D721Med (cell line): ENCODE measurements at regions not wholly inside any gene's neighbourhood (a gene's known extent, or its start where the extent isn't known, plus 50 kb on each side); places are given as distances from the start of the nearest gene placed in this dataset.

ENCODE experiments used
- DNase-seq: peaks from one replicate; pipeline ENCODE4 v3.0.0; 2011; ENCODE audit warnings: low spot score; ENCODE audit not compliant: insufficient read length
- FAIRE-seq: peaks from 2 replicates; lab custom pipeline; 2011; peaks lifted over from hg19 to GRCh38; lab: Jason Lieb, UNC
- CTCF ChIP-seq: IDR thresholded peaks from 2 replicates; pipeline ENCODE4 v1.5.1; 2012; ENCODE audit warnings: mild to moderate bottlenecking, control low read depth; ENCODE audit not compliant: insufficient read depth; ENCODE audit errors: missing control alignments

GRCh38 chr1:94627771-94628498 is 86.4 kb upstream of the F3 start:
- FAIRE-seq (no peak), DNase-seq (no peak)
- no peak for TF ChIP-seq CTCF

- DNase-seq (no peak), FAIRE-seq (no peak)
- TF ChIP-seq CTCF, result no peak
Observed at GRCh38 chr1:94624203-94624602, 82.6 kb upstream of the F3 start.

DNA sequence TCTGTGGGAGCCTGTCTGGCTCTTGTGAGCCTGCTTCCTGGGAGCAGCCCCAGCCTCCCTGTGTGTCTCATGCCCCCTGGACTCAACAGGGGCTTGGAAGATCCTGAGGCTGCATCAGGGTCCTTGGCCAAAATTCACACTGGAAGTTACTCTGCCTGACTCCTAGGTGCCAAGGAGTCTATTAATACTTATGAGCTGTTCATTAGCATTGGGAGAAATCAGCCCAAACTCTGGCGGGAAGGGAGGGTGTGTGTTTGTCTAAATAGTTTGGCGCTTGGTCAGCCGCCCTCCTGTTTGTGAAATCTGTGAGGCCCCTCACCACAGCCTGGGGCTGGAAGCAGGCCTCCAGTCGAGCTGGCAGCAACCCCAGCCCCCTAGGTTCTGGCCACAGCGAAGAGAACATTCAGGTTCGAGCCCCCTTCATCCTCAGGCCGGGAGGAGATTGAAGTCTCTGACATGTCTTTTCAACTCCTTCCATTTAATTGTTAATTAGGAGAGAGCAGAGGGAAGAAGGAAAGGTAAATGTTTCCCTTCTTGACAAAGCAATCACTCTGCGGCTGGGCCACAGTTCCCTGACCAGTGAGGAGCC is 82.1 kb upstream of the F3 start:
- FAIRE-seq (no peak), DNase-seq (no peak)
- no peak for TF ChIP-seq CTCF

DNA sequence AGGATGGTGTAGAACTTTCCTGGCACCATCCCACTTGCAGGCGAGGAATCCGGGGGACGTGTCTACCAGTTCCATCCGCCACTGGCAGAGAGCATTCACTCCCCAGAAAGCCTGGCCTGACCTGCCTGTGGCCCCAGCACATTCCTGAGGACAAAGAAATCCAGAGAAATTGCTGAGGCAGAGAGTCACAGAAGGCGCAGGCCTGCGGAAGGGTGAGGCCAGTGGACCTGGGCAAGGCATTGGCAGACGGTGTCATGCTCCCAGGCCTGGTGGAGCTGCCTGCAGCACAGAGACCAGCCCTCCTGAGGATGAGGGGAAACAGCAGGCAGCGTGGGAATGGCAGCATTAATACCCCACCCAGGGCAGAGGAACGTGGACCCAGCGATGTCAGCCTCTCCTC is 81.2 kb upstream of the F3 start:
- no peak for TF ChIP-seq CTCF
- FAIRE-seq (no peak), DNase-seq (no peak)

DNA sequence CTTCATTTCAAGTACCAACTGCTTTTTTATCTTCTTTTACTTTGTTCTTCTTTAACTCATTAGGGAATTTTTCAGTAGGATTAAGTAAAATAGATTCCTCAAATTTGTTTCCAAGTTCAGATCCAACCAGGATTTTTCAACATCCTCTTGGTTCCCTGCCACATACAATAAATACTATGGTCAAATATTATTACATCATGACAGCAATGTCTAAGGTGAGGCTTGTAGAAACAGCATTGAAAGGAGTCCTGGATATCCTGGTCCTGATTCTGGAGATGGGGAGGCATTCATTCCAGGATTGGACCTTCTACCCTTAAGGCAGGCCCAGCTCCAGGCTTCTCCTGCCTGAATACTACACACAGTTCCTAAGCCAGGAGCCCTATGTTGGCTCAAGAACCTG is 80.2 kb upstream of the F3 start:
- DNase-seq (no peak), FAIRE-seq (no peak)
- TF ChIP-seq CTCF, result no peak

DNA sequence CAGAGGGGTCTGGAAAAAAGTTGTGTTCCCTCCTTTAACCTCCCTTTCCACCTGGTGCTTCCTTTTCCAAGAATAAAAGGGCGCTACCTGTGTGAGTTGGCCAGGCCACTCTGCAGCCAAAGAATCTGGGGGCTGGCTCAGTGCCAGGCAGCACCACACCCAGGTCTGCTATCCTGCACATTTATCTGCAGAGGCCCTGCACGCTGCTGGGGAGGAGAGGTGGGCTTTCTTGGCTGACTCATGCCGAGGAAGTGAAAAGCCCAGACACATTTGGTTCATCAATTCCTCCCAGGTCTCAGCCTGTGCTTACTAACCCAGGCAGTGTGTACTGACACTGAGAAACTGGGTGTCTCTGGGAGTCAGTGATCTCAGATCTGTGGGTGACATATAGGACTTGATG is 79.8 kb upstream of the F3 start:
- no peak for DNase-seq
- no peak for TF ChIP-seq CTCF
- no peak for FAIRE-seq

- DNase-seq, result no peak
- no peak for TF ChIP-seq CTCF
- FAIRE-seq, result no peak
Observed at GRCh38 chr1:94620345-94621031, 78.9 kb upstream of the F3 start.
